Hepatocyte (in vitro differentiated cells): ENCODE measurements at regions not wholly inside any gene's neighbourhood (a gene's known extent, or its start where the extent isn't known, plus 50 kb on each side); places are given as distances from the start of the nearest gene placed in this dataset.

Source experiments
- EZH2 ChIP-seq: fragments of 200-600 bp; sonication (generic); IDR thresholded peaks from 2 replicates; pipeline ENCODE4 v1.6.1; 2016; ENCODE audit warnings: antibody characterized with exemption, mild to moderate bottlenecking, borderline replicate concordance
- EZH2phosphoT487 ChIP-seq: fragments of 200-600 bp; sonication (generic); IDR thresholded peaks from one replicate; pipeline ENCODE4 v1.6.1; 2018; ENCODE audit warnings: antibody characterized with exemption, mild to moderate bottlenecking, low read depth, moderate library complexity; ENCODE audit not compliant: unreplicated experiment, severe bottlenecking
- TF ChIP-seq, protein P1 (sequence below): fragments of 200-600 bp; sonication (generic); IDR thresholded peaks from 2 replicates; pipeline ENCODE4 v1.5.1; 2016; ENCODE audit warnings: antibody characterized with exemption, mild to moderate bottlenecking; ENCODE audit not compliant: poor library complexity

- TF ChIP-seq EZH2phosphoT487 (no peak), EZH2 (no peak)
- TF ChIP-seq, protein P1, sequence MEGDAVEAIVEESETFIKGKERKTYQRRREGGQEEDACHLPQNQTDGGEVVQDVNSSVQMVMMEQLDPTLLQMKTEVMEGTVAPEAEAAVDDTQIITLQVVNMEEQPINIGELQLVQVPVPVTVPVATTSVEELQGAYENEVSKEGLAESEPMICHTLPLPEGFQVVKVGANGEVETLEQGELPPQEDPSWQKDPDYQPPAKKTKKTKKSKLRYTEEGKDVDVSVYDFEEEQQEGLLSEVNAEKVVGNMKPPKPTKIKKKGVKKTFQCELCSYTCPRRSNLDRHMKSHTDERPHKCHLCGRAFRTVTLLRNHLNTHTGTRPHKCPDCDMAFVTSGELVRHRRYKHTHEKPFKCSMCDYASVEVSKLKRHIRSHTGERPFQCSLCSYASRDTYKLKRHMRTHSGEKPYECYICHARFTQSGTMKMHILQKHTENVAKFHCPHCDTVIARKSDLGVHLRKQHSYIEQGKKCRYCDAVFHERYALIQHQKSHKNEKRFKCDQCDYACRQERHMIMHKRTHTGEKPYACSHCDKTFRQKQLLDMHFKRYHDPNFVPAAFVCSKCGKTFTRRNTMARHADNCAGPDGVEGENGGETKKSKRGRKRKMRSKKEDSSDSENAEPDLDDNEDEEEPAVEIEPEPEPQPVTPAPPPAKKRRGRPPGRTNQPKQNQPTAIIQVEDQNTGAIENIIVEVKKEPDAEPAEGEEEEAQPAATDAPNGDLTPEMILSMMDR, result no peak
Measured at GRCh38 chr2:163951312-163951711, 215.5 kb upstream of the FIGN start.
